ENCODE measurements at regions not wholly inside any gene's neighbourhood (a gene's known extent, or its start where the extent isn't known, plus 50 kb on each side); places are given as distances from the start of the nearest gene placed in this dataset.
"Not testable (repeated sequence)": the region's sequence is repeated elsewhere in the genome, so short reads cannot be mapped to it uniquely, and the experiment has no call there.

- no peak for DNase-seq
- Histone ChIP-seq H3K27me3 (no peaks in the 10 kb centered on the region), H3K9me3 (peaks cover 0 to 26% (median 0%) of the 10 kb centered on the region in 11 donors), H3K4me3 (no peak overlapping the region), H3K4me1 (no peaks in the 10 kb centered on the region), H3K27ac (no peak overlapping the region), H3K36me3 (no peaks in the 10 kb centered on the region)
- ATAC-seq, result no peak
- WGBS, 2 donors, result 76 to 88% methylated on average over 3 of the region's 3 CpGs
- intact Hi-C loops (cut with DNase I), result no loop called here
- TF ChIP-seq, protein P1, sequence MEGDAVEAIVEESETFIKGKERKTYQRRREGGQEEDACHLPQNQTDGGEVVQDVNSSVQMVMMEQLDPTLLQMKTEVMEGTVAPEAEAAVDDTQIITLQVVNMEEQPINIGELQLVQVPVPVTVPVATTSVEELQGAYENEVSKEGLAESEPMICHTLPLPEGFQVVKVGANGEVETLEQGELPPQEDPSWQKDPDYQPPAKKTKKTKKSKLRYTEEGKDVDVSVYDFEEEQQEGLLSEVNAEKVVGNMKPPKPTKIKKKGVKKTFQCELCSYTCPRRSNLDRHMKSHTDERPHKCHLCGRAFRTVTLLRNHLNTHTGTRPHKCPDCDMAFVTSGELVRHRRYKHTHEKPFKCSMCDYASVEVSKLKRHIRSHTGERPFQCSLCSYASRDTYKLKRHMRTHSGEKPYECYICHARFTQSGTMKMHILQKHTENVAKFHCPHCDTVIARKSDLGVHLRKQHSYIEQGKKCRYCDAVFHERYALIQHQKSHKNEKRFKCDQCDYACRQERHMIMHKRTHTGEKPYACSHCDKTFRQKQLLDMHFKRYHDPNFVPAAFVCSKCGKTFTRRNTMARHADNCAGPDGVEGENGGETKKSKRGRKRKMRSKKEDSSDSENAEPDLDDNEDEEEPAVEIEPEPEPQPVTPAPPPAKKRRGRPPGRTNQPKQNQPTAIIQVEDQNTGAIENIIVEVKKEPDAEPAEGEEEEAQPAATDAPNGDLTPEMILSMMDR (IDR thresholded peaks at IDR 0.05), result no peak
Measured at GRCh38 chr3:5505163-5505562, 317.7 kb downstream of the EDEM1 start.

- DNase-seq (no peak), ATAC-seq (no peak)
- TF ChIP-seq, protein P1 (IDR thresholded peaks at IDR 0.05), result no peak
- Histone ChIP-seq H3K27me3 (no peaks in the 10 kb centered on the region), H3K4me1 (no peaks in the 10 kb centered on the region), H3K9me3 (peaks cover 0 to 27% (median 0%) of the 10 kb centered on the region in 11 donors), H3K4me3 (no peak overlapping the region), H3K36me3 (no peaks in the 10 kb centered on the region), H3K27ac (no peak overlapping the region)
- WGBS, 2 donors, result 55 to 57% methylated on average over 2 of the region's 2 CpGs
- intact Hi-C loops (cut with DNase I), result no loop called here
Measured at GRCh38 chr3:5505997-5506396, 318.5 kb downstream of the EDEM1 start.

- H3K27ac ChIP-seq; H3K27me3 ChIP-seq; H3K4me1 ChIP-seq; intact Hi-C loops (cut with DNase I); DNase-seq; ATAC-seq; H3K36me3 ChIP-seq; H3K4me3 ChIP-seq: not testable (repeated sequence)
- peaks cover 0 to 44% (median 4%) of the 10 kb centered on the region in 11 donors for H3K9me3 ChIP-seq
- 77 to 81% methylated on average over 3 of the region's 3 CpGs for WGBS, 2 donors
Measured at GRCh38 chr3:5508860-5509259, 321.4 kb downstream of the EDEM1 start.

- intact Hi-C loops (cut with DNase I), result no loop called here
- Histone ChIP-seq H3K27ac (no peak overlapping the region), H3K4me1 (no peaks in the 10 kb centered on the region), H3K36me3 (no peaks in the 10 kb centered on the region), H3K4me3 (no peak overlapping the region), H3K9me3 (peaks cover 0 to 50% (median 7%) of the 10 kb centered on the region in 11 donors), H3K27me3 (no peaks in the 10 kb centered on the region)
- no peak for DNase-seq
- WGBS, 2 donors, result 67 to 71% methylated on average over 5 of the region's 5 CpGs
- ATAC-seq, result no peak
- TF ChIP-seq, protein P1 (IDR thresholded peaks at IDR 0.05), result no peak
Measured at GRCh38 chr3:5510300-5510699, 322.8 kb downstream of the EDEM1 start.

GRCh38 chr3:5517921-5518320 is 330.4 kb downstream of the EDEM1 start:
- Histone ChIP-seq H3K4me1 (no peaks in the 10 kb centered on the region), H3K27me3 (no peaks in the 10 kb centered on the region), H3K4me3 (no peak overlapping the region), H3K27ac (no peak overlapping the region), H3K9me3 (peaks cover 0 to 46% (median 17%) of the 10 kb centered on the region in 11 donors), H3K36me3 (no peaks in the 10 kb centered on the region)
- WGBS, 2 donors, result 91 to 92% methylated on average over 4 of the region's 4 CpGs
- TF ChIP-seq, protein P1 (IDR thresholded peaks at IDR 0.05), result no peak
- no peak for ATAC-seq
- no peak for DNase-seq
- intact Hi-C loops (cut with DNase I), result no loop called here

Measured in heart right ventricle (tissue), 16 donors.